ENCODE measurements at regions not wholly inside any gene's neighbourhood (a gene's known extent, or its start where the extent isn't known, plus 50 kb on each side); places are given as distances from the start of the nearest gene placed in this dataset.

- Histone ChIP-seq H3K9me3 (ENCODE audit: control insufficient read depth, insufficient read depth, low read length) (no peaks in the 10 kb centered on the region), H3K36me3 (ENCODE audit: control insufficient read depth, insufficient read depth, low read length) (no peaks in the 10 kb centered on the region), H3K27ac (ENCODE audit: low read depth, low read length) (no peak overlapping the region), H3K4me3 (ENCODE audit: low read depth, low read length) (no peak overlapping the region), H3K27me3 (ENCODE audit: control insufficient read depth, insufficient read depth, low read length) (no peaks in the 10 kb centered on the region), H3K4me1 (ENCODE audit: control insufficient read depth, insufficient read depth, low read length) (no peaks in the 10 kb centered on the region)
- DNase-seq (ENCODE audit: low read depth in 4 of 6, low spot score in 6 of 6): peak in 1 of 6 donors; percentile 33
- 89% methylated on average over 1 of the region's 1 CpG for WGBS (ENCODE audit: insufficient coverage)
Measured at GRCh38 chr20:55174635-55175034, 699.2 kb downstream of the DOK5 start.

DNA sequence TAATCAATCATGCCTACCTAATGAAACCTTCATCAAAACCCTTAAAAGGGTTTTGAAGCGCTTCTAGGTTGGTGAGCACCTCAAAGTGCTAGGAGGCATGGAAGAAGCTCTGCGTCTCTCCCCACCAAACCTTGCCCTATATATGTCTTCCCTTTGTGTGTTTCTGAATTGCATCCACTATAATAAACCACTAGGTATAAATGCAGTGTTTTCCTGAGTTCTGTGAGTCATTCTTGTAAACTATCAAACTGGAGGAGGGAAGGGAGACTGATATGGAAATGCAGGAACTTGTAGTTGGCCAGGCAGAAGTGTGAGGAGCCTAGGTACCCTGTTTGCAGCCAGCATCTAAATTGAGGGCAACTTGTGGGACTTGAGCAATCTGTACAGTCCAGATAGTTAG lies 698.8 kb downstream of the DOK5 start:
- no peaks in the 10 kb centered on the region for H3K27me3 ChIP-seq (ENCODE audit: control insufficient read depth, insufficient read depth, low read length)
- H3K27ac ChIP-seq (ENCODE audit: low read depth, low read length): no peak overlapping the region
- WGBS (ENCODE audit: insufficient coverage): no CpG with 5 or more reads among the region's 2 CpGs
- no peaks in the 10 kb centered on the region for H3K9me3 ChIP-seq (ENCODE audit: control insufficient read depth, insufficient read depth, low read length)
- no peaks in the 10 kb centered on the region for H3K36me3 ChIP-seq (ENCODE audit: control insufficient read depth, insufficient read depth, low read length)
- no peak overlapping the region for H3K4me3 ChIP-seq (ENCODE audit: low read depth, low read length)
- H3K4me1 ChIP-seq (ENCODE audit: control insufficient read depth, insufficient read depth, low read length): no peaks in the 10 kb centered on the region
- no peak for DNase-seq (ENCODE audit: low read depth in 4 of 6, low spot score in 6 of 6)

DNA sequence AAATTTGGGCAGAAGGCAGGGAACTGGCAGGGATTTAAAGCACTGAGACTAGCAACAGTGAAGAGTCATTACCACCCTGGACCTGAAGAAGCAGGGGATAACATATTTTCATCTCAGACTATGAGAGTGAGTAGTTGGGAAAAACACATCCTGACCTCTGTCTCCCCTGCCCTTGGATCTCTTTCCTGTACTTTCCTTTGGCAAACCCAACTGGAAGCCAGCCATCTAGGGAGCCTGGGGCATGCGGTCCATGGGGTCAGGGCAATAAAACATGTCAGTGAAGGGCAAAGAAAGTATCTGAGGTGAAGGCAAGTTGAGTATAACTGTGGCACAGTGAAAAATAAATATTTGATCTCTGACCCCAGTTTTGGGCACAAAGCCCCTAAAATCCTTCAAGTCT lies 698.2 kb downstream of the DOK5 start:
- Histone ChIP-seq H3K4me1 (ENCODE audit: control insufficient read depth, insufficient read depth, low read length) (no peaks in the 10 kb centered on the region), H3K9me3 (ENCODE audit: control insufficient read depth, insufficient read depth, low read length) (no peaks in the 10 kb centered on the region), H3K27ac (ENCODE audit: low read depth, low read length) (no peak overlapping the region), H3K4me3 (ENCODE audit: low read depth, low read length) (no peak overlapping the region), H3K27me3 (ENCODE audit: control insufficient read depth, insufficient read depth, low read length) (no peaks in the 10 kb centered on the region), H3K36me3 (ENCODE audit: control insufficient read depth, insufficient read depth, low read length) (no peaks in the 10 kb centered on the region)
- DNase-seq (ENCODE audit: low read depth in 4 of 6, low spot score in 6 of 6): no peak
- no CpG with 5 or more reads among the region's 1 CpG for WGBS (ENCODE audit: insufficient coverage)

DNA sequence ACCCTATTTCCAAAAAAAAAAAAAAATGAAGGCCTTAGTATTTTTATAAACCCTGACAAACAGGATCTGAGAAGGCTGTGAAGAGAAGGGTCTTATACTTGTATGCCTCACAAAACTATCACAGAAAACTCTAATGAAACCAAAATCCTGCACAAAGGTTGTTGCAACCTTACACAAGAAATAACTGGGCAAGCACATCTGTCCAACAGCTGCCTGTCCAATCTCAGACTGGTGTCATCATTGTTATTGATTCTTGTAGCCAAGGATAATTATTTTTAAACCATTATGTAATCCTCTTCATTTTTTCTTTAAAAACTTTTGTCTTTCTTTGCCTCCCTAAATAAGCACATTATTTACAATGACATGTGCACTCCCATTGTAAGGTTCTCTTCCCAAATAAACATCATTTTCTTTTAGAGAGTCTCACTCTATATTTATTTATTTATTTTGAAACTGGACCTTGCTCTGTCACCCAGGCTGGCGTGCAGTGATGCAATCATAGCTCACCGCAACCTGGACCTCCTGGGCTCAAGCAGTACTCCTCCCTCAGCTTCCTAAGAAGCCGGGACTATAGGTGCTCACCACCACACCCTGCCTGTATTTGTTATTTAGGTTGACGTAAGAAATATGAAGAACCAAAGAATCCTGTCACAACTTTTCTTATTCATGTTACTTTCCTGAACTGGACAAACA lies 697.1 kb downstream of the DOK5 start:
- Histone ChIP-seq H3K4me3 (ENCODE audit: low read depth, low read length) (no peak overlapping the region), H3K36me3 (ENCODE audit: control insufficient read depth, insufficient read depth, low read length) (no peaks in the 10 kb centered on the region), H3K27ac (ENCODE audit: low read depth, low read length) (no peak overlapping the region), H3K9me3 (ENCODE audit: control insufficient read depth, insufficient read depth, low read length) (no peaks in the 10 kb centered on the region), H3K27me3 (ENCODE audit: control insufficient read depth, insufficient read depth, low read length) (no peaks in the 10 kb centered on the region), H3K4me1 (ENCODE audit: control insufficient read depth, insufficient read depth, low read length) (no peaks in the 10 kb centered on the region)
- no peak for DNase-seq (ENCODE audit: low read depth in 4 of 6, low spot score in 6 of 6)
- no CpG with 5 or more reads among the region's 4 CpGs for WGBS (ENCODE audit: insufficient coverage)

DNA sequence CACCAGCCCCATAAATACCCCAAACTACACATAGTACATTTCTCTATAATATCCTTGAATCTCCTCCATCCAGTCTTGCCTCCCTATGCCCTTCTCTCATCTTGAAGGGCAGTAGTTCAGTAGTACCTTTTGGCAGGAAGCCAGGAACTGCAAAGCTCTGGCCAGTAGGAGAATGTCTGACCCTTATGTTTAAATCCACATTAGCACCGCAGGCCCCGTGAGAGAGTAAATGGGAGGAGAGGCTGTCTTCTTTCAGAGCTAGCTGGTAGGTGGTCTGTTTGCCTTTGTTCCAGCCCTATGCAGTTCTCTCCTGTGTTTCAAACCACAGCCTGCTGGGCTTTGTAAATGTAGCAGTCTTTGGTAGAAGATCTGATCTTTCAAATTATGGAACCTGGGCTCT lies 690.7 kb downstream of the DOK5 start:
- H3K4me3 ChIP-seq (ENCODE audit: low read depth, low read length): no peak overlapping the region
- H3K27ac ChIP-seq (ENCODE audit: low read depth, low read length): no peak overlapping the region
- DNase-seq (ENCODE audit: low read depth in 4 of 6, low spot score in 6 of 6): peak in 2 of 6 donors; percentile 50 to 57
- H3K9me3 ChIP-seq (ENCODE audit: control insufficient read depth, insufficient read depth, low read length): no peaks in the 10 kb centered on the region
- no peaks in the 10 kb centered on the region for H3K36me3 ChIP-seq (ENCODE audit: control insufficient read depth, insufficient read depth, low read length)
- no peaks in the 10 kb centered on the region for H3K27me3 ChIP-seq (ENCODE audit: control insufficient read depth, insufficient read depth, low read length)
- H3K4me1 ChIP-seq (ENCODE audit: control insufficient read depth, insufficient read depth, low read length): no peaks in the 10 kb centered on the region
- no CpG with 5 or more reads among the region's 2 CpGs for WGBS (ENCODE audit: insufficient coverage)

- no peaks in the 10 kb centered on the region for H3K27me3 ChIP-seq (ENCODE audit: control insufficient read depth, insufficient read depth, low read length)
- no peaks in the 10 kb centered on the region for H3K36me3 ChIP-seq (ENCODE audit: control insufficient read depth, insufficient read depth, low read length)
- no peak for DNase-seq (ENCODE audit: low read depth in 4 of 6, low spot score in 6 of 6)
- no peaks in the 10 kb centered on the region for H3K9me3 ChIP-seq (ENCODE audit: control insufficient read depth, insufficient read depth, low read length)
- no peak overlapping the region for H3K27ac ChIP-seq (ENCODE audit: low read depth, low read length)
- H3K4me1 ChIP-seq (ENCODE audit: control insufficient read depth, insufficient read depth, low read length): no peaks in the 10 kb centered on the region
- WGBS (ENCODE audit: insufficient coverage): 100% methylated on average over 1 of the region's 1 CpG
- no peak overlapping the region for H3K4me3 ChIP-seq (ENCODE audit: low read depth, low read length)
Measured at GRCh38 chr20:55160996-55161395, 685.6 kb downstream of the DOK5 start.

GRCh38 chr20:55160037-55160436 lies 684.6 kb downstream of the DOK5 start:
- Histone ChIP-seq H3K4me1 (ENCODE audit: control insufficient read depth, insufficient read depth, low read length) (no peaks in the 10 kb centered on the region), H3K27ac (ENCODE audit: low read depth, low read length) (no peak overlapping the region), H3K36me3 (ENCODE audit: control insufficient read depth, insufficient read depth, low read length) (no peaks in the 10 kb centered on the region), H3K27me3 (ENCODE audit: control insufficient read depth, insufficient read depth, low read length) (no peaks in the 10 kb centered on the region), H3K4me3 (ENCODE audit: low read depth, low read length) (no peak overlapping the region), H3K9me3 (ENCODE audit: control insufficient read depth, insufficient read depth, low read length) (no peaks in the 10 kb centered on the region)
- 67% methylated on average over 2 of the region's 3 CpGs for WGBS (ENCODE audit: insufficient coverage)
- no peak for DNase-seq (ENCODE audit: low read depth in 4 of 6, low spot score in 6 of 6)

GRCh38 chr20:55159230-55159629 lies 683.8 kb downstream of the DOK5 start:
- H3K27me3 ChIP-seq (ENCODE audit: control insufficient read depth, insufficient read depth, low read length): no peaks in the 10 kb centered on the region
- no CpG with 5 or more reads among the region's 3 CpGs for WGBS (ENCODE audit: insufficient coverage)
- H3K27ac ChIP-seq (ENCODE audit: low read depth, low read length): no peak overlapping the region
- no peaks in the 10 kb centered on the region for H3K4me1 ChIP-seq (ENCODE audit: control insufficient read depth, insufficient read depth, low read length)
- DNase-seq (ENCODE audit: low read depth in 4 of 6, low spot score in 6 of 6): no peak
- no peak overlapping the region for H3K4me3 ChIP-seq (ENCODE audit: low read depth, low read length)
- H3K36me3 ChIP-seq (ENCODE audit: control insufficient read depth, insufficient read depth, low read length): no peaks in the 10 kb centered on the region
- H3K9me3 ChIP-seq (ENCODE audit: control insufficient read depth, insufficient read depth, low read length): no peaks in the 10 kb centered on the region

- Histone ChIP-seq H3K4me3 (ENCODE audit: low read depth, low read length) (no peak overlapping the region), H3K27ac (ENCODE audit: low read depth, low read length) (no peak overlapping the region), H3K27me3 (ENCODE audit: control insufficient read depth, insufficient read depth, low read length) (no peaks in the 10 kb centered on the region), H3K9me3 (ENCODE audit: control insufficient read depth, insufficient read depth, low read length) (no peaks in the 10 kb centered on the region), H3K36me3 (ENCODE audit: control insufficient read depth, insufficient read depth, low read length) (no peaks in the 10 kb centered on the region), H3K4me1 (ENCODE audit: control insufficient read depth, insufficient read depth, low read length) (no peaks in the 10 kb centered on the region)
- WGBS (ENCODE audit: insufficient coverage): no CpG with 5 or more reads among the region's 2 CpGs
- DNase-seq (ENCODE audit: low read depth in 4 of 6, low spot score in 6 of 6): no peak
Measured at GRCh38 chr20:55158446-55158845, 683.1 kb downstream of the DOK5 start.

GRCh38 chr20:55155360-55155759 lies 680.0 kb downstream of the DOK5 start:
- no peak for DNase-seq (ENCODE audit: low read depth in 4 of 6, low spot score in 6 of 6)
- H3K4me3 ChIP-seq (ENCODE audit: low read depth, low read length): no peak overlapping the region
- no peaks in the 10 kb centered on the region for H3K36me3 ChIP-seq (ENCODE audit: control insufficient read depth, insufficient read depth, low read length)
- H3K4me1 ChIP-seq (ENCODE audit: control insufficient read depth, insufficient read depth, low read length): no peaks in the 10 kb centered on the region
- H3K27ac ChIP-seq (ENCODE audit: low read depth, low read length): no peak overlapping the region
- H3K9me3 ChIP-seq (ENCODE audit: control insufficient read depth, insufficient read depth, low read length): no peaks in the 10 kb centered on the region
- no peaks in the 10 kb centered on the region for H3K27me3 ChIP-seq (ENCODE audit: control insufficient read depth, insufficient read depth, low read length)

All from spinal cord (tissue), 9 donors.